GM19025 (cell line): ENCODE measurements at regions not wholly inside any gene's neighbourhood (a gene's known extent, or its start where the extent isn't known, plus 50 kb on each side); places are given as distances from the start of the nearest gene placed in this dataset.

Experiments
- ATAC-seq: cut with Tn5 transposase; IDR thresholded peaks from one replicate; pipeline ENCODE4 v1.9.1; 2021; ENCODE audit warnings: mild to moderate bottlenecking, low read depth, moderate library complexity; ENCODE audit not compliant: unreplicated experiment

- no peak for ATAC-seq
These were observed 104.0 kb upstream of the CARMIL1 start for GRCh38 chr6:25175196-25175595.

DNA sequence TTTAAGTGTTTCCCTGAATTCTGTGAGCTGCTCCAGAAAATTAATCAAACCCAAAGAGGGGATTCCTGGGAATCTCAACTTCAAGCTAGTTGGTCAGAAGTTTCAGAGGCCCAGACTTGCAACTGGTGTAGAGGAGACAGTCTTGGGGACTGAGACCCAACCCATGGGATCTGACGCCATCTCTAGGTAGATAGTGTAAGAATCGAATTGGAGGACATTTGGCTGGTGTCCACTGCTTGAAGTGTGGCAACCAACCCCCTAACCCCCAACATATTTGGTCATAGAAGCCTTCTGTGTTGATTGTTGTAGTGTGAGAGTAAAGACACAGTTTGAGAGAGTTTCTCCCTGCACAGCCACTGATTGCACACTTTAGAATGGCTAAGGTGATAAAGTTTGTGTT lies 103.5 kb upstream of the CARMIL1 start:
- no peak for ATAC-seq

DNA sequence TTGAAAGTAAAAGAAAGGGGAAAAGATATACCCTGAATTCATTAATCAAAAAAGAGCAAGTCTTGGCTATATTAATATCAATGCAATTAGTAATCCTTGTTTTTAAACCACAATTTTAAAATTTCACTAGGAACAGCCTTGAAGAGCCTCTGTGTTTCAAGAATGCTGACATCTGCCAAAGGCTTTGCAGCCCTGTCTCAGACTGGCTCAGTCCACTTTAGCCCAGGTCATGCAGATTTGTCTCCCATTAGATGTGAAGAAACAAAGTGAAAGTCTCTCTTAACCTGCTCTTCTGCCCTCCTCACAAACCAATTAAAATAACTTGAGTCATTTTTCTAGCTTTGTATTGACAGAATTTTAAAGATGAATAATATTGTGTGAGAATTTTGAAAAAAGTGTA lies 102.7 kb upstream of the CARMIL1 start:
- ATAC-seq, result no peak

DNA sequence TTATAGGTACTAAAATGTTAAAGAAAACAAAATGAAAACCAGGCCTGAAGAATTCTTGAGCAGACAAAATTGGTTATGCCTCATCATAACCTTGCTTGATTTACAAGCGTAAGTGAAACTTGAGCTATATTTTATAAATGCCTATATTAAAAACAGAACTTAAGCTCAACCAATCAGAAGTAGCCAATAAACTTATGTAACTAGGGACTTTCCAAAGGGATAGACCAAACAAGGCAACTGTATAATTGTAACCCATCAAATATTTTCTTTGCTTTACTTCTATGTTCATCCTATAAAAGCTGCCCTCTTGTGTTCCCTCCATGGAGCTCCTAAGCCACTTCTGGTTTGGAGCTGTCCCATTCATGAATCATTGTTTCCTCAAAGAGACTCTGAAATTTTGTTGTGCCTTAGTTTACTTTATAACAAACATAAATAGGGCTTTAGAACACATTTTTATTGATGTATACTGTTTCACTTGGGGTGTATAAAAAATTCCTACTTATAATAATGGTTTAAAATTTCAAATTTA lies 101.6 kb upstream of the CARMIL1 start:
- ATAC-seq, result no peak

- ATAC-seq, result no peak
These were observed 100.7 kb upstream of the CARMIL1 start for GRCh38 chr6:25178336-25179035.

- no peak for ATAC-seq
These were observed 100.0 kb upstream of the CARMIL1 start for GRCh38 chr6:25179051-25179778.

GRCh38 chr6:25180630-25181349 lies 98.4 kb upstream of the CARMIL1 start:
- no peak for ATAC-seq

DNA sequence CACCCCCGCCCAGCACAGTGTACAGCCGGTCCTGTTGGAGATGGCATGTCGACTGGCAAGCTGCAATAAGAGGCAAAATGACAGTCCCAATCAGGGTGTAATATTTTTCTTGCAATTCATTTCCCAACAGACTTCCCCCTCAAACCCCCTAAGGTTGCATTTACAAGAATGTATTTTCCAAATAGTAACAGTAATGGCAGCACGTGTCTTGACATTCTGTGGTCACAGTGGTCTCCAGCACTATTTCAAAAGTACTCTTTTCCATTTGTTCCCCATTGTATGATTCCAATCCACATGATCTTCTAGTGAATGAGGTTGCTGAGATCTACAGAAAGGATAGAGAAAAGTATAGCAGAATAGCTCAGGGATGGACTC lies 97.8 kb upstream of the CARMIL1 start:
- ATAC-seq, result no peak

DNA sequence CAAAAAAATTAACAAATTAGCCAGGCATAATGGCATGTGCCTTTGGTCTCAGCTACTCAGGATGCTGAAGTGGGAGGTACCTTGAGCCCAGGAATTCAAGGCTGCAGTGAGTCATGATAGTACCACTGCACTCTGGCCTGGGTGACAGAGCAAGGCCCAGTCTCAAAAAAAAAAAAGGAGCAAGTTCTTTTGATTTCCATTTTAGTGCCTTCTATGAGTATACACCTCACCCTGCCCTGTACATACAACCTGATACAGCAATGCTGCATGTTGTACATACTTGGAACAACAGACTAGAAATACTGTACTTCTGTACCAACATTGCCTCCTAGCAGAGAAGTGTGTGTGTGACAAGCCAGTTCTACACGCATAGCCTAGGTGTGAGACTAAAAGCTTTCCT lies 97.3 kb upstream of the CARMIL1 start:
- ATAC-seq, result no peak

GRCh38 chr6:25186919-25187318 lies 92.3 kb upstream of the CARMIL1 start:
- ATAC-seq, result no peak

DNA sequence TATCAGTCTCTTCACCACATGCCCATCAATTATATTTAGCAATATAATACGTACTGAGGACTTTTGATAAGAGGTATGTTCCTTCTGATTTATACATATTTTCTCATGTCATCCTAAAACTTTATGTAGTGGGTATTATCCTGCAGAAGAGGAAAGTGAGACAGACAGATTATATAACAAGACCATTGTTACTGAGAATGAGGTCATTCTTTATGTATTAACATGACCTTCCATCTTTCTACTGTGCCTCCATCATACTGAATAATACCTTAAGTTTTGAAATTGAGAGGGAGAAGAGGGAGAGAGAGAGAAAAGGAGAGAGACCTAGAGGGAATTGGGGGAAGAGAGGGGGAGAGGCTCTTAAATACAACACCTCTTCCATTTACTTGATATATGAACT lies 90.9 kb upstream of the CARMIL1 start:
- ATAC-seq, result no peak

DNA sequence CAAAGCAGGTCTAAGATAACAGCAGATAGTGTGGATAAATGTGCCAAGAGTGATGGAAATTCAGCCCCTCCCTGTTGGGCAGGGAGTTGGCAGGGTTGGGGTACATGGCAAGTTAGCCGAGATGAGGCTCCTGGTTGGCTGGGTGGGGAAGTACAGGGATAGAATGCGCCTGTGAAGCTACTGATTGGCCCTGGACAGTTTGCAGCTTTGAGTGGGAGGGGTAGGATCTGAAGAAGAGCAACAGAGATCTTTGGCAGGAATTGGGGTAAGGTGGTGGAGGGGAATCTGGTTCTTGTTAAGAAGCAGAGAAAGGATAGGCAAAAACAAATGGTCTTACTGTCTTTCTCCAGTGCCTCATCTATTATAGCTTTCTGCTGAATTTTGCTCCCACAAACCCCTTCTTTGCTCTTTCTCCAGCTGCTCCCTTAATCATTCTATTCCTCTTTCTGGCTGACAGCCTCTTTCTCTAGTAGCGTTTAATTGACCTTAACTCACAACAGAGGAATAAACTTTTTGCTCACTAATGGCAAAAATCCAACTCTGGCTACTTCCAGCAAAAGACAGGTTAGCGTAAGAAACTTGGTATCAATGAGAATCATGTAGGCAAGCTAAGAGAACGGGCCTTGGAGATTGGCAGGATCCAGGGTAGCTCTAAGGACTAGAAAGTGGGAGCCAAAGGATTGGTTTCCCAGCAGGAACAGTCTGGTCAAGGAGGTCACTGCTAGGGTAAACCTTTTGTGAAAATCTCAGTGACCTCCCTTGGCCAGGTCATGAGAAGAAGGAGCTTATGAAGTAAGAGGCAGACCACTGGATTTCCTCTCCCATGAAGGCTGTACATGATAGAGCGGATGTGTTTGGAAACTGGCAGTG lies 86.3 kb upstream of the CARMIL1 start:
- ATAC-seq, result no peak

GRCh38 chr6:25193460-25194171 lies 85.6 kb upstream of the CARMIL1 start:
- no peak for ATAC-seq

GRCh38 chr6:25194172-25194678 lies 84.9 kb upstream of the CARMIL1 start:
- ATAC-seq, result no peak

- no peak for ATAC-seq
These were observed 82.7 kb upstream of the CARMIL1 start for GRCh38 chr6:25196464-25196863.

DNA sequence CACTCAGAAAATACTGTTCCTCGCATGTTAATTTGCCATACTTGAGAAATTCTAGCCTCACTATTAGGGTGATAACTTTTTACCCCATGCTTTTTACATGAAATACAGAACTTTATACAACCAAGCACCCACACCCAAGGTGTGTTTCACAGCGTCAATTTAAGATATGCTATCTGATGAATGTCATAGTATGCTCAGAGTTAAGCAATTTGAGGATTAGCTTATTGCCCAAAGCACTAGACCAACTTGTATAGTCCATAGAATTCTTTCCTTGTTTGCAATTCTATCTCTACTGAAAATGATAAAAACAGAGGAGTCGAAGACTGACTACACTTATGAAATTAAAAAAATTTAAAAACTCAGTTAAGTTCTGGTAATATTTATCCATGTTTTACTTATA lies 82.1 kb upstream of the CARMIL1 start:
- ATAC-seq, result no peak

DNA sequence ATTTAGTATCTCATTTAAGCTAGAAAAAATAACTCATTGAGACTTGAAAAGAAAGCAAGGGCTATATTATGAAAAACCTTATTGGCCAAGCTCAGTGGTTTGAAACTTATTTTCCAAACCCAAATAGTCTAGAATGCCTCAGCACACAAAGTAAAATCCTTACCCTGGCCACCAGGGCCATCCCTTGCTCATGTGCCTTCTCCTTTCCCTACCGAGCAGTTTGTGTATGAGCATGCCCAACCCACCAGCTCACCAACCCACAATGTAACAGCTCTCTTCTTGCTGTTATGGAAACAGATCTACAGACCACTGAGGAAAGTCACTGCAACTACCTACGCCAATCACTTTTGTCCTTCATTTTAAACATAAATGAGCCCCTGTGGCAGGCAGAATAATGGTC lies 79.6 kb upstream of the CARMIL1 start:
- no peak for ATAC-seq

DNA sequence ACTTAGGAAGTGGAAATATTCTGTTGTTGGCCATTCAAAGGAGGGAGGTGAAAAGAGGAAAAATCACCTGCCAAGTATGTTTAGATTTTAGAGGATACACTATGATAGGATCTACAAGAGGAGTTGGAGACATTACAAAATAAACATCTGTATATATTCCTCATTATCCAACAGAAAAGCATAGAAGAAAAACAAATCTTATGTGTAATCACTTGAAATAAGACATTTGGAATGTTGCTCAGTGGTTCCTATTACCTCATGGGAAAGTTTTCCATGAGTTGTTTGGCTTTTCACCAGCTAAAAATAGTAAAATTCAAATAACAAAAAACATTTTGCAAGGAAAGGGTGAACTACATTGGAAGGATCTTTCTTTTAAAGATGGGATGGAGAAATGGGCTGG lies 76.7 kb upstream of the CARMIL1 start:
- ATAC-seq, result no peak

GRCh38 chr6:25205629-25206028 lies 73.5 kb upstream of the CARMIL1 start:
- no peak for ATAC-seq
